DND-41 (cell line): ENCODE measurements at regions not wholly inside any gene's neighbourhood (a gene's known extent, or its start where the extent isn't known, plus 50 kb on each side); places are given as distances from the start of the nearest gene placed in this dataset.

Experiments
- EZH2 ChIP-seq: IDR thresholded peaks from 3 replicates; pipeline ENCODE4 v1.6.1; 2012; ENCODE audit warnings: borderline replicate concordance, low read depth, mild to moderate bottlenecking, moderate library complexity, low read length, inconsistent platforms; ENCODE audit not compliant: severe bottlenecking
- TF ChIP-seq, protein P1 (sequence below): IDR thresholded peaks from 2 replicates; pipeline ENCODE4 v1.5.1; 2012; ENCODE audit warnings: borderline replicate concordance, low read length, moderate library complexity, mild to moderate bottlenecking; ENCODE audit not compliant: poor library complexity, severe bottlenecking; ENCODE audit errors: extremely low read depth

GRCh38 chr7:114085592-114086501 is 167.0 kb upstream of the PPP1R3A start:
- TF ChIP-seq, protein P1, sequence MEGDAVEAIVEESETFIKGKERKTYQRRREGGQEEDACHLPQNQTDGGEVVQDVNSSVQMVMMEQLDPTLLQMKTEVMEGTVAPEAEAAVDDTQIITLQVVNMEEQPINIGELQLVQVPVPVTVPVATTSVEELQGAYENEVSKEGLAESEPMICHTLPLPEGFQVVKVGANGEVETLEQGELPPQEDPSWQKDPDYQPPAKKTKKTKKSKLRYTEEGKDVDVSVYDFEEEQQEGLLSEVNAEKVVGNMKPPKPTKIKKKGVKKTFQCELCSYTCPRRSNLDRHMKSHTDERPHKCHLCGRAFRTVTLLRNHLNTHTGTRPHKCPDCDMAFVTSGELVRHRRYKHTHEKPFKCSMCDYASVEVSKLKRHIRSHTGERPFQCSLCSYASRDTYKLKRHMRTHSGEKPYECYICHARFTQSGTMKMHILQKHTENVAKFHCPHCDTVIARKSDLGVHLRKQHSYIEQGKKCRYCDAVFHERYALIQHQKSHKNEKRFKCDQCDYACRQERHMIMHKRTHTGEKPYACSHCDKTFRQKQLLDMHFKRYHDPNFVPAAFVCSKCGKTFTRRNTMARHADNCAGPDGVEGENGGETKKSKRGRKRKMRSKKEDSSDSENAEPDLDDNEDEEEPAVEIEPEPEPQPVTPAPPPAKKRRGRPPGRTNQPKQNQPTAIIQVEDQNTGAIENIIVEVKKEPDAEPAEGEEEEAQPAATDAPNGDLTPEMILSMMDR, result no peak
- no peak for TF ChIP-seq EZH2
